NCI-H146 treated with DMSO at 0.1 percent for 48 hours (cell line): ENCODE measurements at regions not wholly inside any gene's neighbourhood (a gene's known extent, or its start where the extent isn't known, plus 50 kb on each side); places are given as distances from the start of the nearest gene placed in this dataset.

Experiments used
- DNase-seq: peaks from one replicate; lab custom pipeline; 2025; ENCODE audit not compliant: unreplicated experiment; lab: John Stamatoyannopoulos, UW

DNA sequence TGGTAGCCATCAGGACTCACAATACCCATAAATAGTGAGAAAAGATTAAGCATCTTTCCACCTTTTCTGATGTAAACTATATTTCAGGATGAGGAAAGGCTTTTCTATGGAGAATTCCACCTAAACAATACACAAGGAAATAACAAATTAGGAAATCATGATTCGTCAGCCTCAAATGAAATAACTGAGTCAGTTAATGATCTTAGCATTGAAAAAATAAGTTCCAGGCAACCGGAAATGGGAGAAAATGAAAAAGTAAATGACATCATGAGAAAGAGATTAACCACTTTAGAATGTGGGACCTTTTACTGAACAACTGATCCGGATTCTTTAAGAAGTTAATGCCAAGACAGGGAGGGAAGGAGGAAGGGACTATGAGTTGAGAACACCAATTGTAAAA lies 742.3 kb downstream of the TNS3 start:
- DNase-seq, result no peak

DNA sequence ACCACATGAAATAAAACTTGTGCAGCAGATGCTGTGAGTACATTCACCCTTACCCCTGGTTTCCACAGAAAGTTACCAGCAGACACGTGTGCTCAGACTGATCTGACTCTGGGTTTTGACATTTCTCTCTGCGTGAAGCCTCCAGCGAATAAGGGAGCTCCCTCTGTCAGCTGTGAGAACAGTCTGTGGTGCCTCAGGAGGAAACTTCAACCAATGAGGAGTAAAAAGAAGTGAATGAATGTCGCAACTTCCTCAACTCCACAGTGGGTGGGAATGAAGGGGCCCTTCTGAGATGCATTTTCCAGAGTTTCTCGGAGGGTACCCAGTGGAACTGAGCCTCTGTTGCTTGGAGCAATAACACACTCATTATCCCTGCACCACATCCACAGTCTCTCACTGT lies 743.4 kb downstream of the TNS3 start:
- DNase-seq, result no peak

DNA sequence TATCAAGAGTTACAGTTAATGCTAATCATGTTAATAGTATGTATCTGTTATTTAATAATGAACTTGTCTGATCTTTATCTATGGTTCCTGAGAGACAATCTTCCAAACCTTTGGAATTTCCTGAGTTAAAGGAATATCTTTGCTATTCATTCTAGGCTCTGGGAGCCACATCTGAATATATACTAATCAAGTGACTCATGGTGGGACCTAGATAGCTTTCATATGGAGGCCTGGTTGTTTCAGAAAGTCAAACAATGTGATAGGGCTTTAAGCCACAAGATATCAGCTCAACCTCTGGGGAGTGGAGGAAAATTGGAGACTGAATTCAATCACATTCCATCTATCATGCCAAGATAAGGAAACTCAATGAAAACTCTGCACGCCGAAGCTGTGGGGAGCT lies 746.4 kb downstream of the TNS3 start:
- DNase-seq, result no peak

DNA sequence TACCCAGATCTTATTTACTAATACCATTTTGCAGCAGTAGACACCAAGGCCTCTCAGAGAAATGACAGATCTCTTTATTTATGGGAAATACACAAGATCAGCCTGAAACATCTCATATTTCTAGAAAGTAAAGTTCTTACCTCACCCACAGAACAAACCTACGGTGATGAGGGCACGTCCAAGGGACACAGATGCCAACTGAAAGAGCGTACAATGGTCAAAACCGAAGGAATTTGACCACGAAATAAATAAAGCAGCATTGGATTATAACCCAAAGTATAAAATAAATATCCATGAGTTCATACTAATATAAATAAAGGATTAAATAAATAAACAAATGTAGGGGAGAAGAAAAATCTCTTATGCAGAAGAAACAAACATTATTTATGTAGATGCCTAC lies 747.0 kb downstream of the TNS3 start:
- DNase-seq, result no peak

DNA sequence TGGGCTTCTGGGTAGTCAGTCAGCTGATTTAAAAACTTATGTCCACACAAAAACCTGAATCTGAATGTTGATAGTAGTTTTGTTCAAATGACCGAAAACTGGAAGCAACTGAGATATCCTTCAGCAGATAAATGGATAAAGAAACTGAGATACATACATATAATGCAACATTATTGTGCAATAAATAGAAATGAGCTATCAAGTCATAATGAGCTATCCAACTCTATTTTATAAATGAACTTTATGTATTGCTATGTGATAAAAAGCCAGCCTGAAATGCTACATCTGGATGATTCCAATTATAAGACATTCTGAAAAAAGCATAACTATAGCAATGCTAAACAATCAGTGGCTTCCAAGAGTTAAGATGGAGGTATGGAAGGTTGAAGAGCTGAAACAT lies 748.7 kb downstream of the TNS3 start:
- DNase-seq, result no peak

DNA sequence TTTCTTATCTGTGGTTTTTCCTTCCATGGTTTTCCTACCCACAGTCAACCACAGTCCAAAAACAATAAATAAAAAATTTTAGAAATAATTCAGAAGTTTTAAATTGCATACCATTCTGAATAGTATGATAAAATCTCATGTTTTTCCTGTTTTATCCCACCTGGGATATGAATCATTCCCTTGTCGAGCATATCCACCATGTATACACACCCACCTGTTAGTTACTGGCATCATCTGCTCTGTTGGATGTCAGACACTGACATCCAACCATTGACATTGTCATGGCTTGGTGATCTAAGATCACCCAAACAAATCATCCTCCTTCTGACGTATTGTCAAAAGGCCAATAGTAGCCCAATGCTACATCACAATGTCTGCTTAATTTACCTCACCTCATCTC lies 749.8 kb downstream of the TNS3 start:
- DNase-seq, result no peak

DNA sequence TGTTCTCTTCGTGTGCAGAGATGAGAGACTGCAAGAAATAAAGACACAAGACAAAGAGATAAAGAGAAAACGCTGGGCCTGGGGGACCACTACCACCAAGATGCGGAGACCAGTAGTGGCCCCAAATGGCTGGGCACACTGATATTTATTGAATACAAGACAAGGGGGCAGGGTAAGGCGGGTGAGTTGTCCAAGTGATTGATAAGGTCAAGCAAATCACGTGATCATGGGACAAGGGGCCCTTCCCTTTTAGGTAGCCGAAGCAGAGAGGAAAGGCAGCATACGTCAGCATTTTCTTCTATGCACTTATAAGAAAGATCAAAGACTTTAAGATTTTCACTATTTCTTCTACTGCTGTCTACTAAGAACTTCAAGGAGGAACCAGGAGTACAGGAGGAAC lies 762.1 kb downstream of the TNS3 start:
- no peak for DNase-seq

DNA sequence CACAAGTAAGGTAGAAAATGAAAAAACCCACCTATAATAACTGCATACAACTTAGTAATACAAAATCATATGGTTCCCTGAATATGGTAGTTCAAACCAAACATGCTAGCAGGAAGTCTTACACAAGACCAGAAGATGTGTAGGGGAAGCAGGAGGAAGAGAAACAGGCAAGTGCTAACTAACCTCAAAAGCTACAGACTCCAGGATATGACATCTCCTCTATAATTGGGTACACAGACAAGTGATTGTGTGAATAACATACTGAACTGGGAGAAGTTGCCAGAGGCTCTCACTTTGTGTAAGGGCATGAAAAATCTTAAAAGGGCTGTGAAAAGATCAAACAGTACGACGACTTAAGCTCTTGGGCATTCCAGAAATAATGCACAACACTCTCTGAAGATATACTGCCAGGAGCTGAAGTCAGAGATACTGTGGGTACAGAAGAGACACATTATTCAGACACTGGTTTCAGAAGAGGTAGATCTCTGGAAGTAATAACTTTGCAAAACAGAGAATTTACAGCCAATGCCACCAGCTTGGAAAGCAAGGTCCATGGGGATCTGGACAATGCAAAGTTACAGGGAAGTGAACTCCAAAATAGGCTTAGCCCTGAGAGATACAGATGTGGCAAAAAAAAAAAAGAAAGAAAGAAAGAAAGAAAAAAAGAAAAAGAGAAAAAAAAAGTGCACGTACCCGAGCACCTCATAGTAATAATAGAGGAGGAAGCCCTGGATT lies 767.2 kb downstream of the TNS3 start:
- no peak for DNase-seq

DNA sequence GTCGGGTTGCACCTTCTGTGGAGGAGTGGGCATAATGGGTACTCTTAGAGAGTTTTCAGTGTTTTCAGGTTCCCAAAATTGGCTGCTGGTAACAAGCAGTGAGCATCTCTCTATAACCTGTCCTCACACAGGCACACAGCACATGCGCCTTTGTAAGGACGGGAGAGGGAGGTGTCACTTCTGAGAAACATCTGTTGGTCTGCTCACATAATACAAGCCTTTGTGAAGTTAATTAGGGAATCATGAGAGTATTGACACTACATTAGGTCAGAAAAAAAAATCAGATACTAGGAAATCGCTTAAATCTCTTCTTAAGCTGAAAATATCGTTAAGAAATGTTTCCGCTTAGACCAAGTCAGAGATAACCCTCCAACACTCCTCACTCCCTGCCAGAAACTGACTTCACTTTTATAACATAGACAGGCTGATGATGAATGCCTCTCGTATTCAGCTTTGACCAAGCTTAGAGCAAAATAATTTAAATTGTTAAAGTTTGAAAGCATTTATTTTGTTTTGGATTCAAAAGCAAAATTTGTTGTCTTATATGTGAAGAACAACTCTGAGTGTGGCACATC lies 769.7 kb downstream of the TNS3 start:
- DNase-seq, result no peak

DNA sequence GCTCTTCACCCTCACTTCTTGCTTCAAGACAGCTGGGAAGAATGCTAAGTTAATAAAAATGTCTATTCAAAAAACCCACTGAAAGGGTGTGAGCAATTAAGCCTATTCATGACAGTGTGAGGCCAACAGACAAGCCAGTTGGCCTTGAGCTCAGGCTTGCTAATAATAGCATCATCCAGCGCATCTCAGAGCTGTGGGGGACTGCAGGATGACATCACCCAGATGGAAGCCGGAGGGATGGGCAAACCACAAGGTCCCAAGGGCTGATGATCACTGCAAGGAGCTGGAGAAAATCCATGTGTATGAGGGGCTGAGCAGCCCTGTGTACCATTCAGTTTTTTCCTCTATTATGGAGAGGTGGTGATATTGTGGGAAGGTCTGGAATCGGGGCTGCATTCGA lies 770.4 kb downstream of the TNS3 start:
- no peak for DNase-seq

DNA sequence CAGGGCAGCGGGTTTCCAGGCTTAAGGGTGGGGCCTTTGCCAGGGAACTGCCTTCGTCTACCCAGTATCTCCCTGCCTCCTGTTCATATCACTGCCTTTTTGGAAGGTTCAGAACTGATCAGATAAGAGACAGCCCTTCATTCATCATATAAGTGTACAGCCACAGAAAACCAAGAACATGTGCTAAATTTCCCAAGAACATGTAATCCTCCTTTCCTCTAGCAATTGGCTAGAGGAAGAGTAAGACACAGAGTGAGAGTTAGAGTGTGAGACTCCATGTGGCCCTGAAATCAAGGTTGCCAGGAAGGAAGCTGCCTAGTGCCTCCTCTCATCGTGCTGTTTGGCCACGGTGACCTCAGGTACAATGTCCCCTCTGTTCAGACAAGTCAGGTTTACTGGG lies 770.9 kb downstream of the TNS3 start:
- no peak for DNase-seq

DNA sequence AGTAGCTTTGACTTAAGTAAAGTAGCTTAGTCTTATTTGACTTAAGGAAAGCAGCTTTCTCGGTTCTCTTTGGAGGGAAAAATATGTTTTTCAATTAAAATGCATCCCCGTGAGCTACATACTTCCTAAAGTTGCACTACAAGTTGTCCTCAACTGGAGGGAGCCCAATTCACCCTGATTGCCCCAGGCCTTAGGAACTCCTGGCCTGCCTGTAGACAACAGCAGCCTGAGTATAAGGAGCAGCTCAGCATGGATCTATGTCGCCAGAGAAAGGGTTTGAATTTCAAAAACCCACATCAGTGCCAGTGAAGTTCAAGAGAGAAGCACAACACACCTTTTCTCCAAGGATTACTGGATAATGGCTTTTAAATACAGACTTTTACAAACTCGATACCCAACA lies 772.0 kb downstream of the TNS3 start:
- DNase-seq, result no peak

DNA sequence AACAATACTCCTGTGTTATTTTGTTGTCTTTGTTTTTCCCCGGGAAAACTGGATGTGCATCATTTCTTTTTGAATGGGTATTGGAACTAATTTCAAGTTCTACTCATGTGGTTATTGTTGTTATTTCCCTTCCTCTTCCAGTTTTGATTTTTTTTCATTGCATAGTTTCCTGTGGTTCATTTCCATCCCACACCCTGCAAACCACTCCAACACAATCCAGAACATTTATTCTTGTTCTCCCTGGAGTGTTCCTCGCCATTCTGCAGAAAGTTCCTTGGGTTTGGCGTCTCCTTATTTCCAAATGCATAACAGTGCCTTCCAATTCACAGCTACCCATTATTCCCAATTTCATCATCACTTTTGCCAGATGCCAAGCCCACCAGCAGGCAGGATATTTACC lies 775.1 kb downstream of the TNS3 start:
- DNase-seq, result no peak

DNA sequence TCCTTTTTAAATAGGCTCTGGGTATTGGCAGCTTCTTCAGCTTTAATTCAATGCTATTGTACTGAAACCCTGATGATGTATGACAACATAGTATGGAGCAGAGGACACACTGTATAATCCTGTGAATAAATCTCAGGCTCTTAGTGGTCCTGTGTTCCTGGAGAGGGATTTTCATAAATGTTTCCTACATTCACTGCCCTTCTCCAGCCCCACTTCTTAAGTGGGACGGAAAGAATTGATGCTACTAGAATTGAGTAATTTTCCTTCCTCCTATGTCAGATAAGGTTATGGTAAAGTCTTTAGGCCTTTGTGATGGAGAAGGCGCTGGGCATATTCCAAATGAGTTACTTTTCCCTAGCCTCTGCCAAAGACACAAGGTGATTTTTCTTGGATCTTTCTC lies 779.4 kb downstream of the TNS3 start:
- no peak for DNase-seq

DNA sequence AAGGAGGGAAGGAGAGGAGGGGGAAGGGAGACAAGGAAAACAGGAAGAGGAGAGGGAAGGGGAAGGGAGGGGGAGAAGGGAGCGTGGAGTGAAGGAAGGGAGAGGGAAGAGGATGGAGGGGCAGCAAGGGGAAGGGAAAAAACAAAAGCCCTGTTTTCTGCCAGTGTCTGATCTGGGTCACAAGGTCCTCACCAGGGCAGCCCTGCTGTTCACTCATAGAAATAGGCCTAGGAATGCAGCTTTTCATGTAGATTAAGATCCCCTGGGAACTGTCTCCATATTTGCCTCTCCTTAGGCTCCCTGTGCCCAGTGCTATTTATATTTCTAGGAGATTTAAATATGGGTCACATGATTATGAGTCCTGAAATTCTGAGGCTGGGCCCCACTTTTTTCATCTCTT lies 790.7 kb downstream of the TNS3 start:
- DNase-seq, result no peak

DNA sequence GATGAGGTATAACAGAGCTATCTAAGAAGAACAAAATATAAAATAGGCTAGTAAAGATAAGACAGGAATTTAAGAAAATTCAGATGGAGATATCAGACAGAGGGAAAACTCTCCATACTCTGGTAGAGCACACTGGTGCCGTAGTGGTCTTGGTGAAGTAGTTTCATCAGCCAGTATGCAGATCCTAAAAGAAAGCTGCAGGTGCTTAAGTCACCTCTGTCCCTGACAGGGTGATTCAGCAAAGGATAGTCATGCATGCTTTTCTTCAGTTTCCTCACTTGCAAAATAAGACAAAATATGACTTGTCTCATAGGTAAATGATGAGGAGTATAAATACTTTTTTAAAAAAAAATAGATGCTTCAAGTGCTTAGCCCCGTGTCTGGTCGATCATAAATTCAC lies 794.9 kb downstream of the TNS3 start:
- DNase-seq, result no peak

DNA sequence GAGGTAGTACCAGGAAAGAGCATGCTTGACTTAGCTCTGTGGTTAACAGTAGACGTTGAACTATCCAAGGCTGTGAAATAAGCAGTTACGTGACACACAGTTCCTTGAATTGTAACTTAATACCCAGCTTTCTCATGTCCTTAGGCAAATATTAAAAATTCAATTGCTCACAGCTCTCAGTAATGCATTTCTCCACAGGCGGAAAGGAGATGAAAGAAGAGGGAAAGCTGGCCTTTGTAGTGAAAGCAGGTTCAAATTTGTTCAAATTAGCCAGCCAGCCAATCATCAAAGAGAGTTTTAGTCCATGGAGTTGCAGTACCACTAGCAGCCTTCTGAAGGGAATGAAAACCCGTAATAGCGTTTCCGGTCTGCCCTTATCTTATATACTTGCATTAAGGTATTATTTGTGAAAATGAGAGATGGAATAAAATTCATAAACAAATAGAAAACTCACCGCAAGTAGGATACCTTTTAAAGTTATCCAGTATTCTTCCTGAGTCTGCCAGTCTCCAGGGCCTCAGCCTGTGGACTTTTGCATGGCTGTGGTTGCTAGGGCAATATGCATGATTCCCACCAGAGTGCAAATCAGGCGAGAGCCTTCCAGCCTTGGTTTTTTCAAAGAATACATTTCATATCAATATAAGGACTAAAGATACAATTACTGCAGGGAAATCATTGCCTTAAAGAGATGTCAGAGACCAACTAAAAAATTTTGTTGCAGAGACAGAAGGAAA lies 795.5 kb downstream of the TNS3 start:
- DNase-seq, result no peak

DNA sequence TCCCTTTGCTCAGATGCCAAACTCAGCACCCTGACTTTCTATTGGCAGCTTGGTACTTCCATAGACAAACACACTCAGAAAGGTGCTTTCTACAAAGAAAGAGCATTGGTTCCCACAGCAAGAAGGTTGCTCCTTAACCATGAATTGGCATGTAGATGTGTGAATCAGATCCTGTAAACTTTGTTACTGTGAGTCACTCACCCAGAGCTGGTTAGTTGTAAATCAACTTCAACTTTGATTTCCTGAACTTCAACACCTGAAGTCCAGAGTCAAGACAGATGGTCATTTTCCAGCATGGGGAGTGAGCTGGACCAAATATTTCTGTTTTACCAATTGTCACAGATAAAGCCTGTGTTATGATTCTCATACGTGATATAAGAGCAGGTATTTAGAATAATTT lies 797.2 kb downstream of the TNS3 start:
- DNase-seq, result no peak

DNA sequence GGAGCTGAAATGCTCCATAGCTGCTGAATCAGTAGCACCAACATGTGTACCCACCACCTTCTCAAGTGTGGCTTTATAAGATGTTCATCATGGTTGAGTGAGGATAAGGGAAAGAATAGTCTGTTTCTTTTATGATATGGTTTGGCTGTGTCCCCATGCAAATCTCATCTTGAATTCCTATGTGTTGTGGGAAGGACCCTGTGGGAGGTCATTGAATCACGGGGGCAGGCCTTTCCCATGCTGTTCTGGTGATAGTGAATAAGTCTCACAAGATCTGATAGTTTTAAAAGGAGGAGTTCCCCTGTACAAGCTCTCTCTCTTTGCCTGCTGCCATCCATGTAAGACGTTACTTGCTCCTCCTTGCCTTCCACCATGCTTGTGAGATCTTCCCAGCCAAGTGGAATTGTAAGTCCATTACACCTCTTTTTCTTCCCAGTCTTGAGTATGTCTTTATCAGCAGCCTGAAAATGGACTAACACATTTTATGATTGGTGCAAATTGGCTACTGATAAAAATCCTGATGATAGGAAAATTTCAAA lies 799.9 kb downstream of the TNS3 start:
- DNase-seq, result no peak

DNA sequence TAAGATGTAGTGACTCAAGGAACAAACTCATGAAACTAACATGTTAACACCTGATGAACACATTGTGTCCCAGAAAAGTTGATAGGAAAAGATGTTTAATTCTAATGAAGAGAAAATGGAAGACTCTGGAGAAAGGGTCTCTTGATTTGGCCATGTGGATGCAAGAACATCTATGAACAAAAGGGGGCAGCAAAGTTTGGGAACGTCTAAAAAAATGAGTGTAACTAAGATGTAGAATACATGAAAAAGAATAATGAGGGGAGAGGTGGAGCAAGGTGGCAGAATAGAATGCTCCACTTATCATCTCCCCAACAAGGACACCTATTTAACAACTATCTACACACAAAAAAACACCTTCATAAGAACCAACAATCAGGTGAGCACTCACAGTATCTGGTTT lies 805.1 kb downstream of the TNS3 start:
- no peak for DNase-seq

DNA sequence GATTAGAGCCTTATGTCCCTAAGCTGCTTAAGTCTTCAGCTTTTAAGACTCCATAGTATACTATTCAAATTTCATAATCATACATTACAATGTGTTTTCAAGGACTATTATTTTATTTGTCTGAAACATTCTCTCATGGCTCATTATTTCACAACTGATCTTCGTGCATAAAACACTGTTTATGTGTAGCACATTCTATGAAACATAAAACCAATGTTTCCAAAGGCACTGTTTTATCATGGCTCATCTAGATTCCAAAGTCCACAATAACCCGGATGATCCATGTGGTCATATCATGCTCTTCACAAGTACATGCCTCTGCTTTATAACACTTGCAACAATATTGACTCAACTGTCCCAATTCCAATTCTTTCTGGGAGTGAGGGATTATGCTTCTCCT lies 806.1 kb downstream of the TNS3 start:
- no peak for DNase-seq

DNA sequence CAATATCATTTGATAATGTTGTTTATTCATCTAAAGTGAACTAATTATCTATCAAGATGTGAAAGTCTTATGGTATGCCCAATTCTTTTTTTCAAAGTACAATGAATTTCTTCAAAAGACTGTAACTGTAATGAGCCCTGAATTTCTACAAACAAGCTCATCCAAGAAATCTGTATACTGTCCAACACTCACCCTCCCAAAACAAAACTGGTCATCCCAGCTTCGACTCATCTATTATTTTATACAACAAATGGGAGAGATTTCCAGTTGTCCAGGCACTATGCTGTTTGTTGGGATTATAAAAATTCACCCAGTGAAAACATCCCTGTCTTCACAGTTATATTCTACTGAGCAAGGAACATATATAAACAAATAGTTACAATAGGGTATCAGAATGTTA lies 806.9 kb downstream of the TNS3 start:
- DNase-seq, result no peak
